ENCODE measurements at regions not wholly inside any gene's neighbourhood (a gene's known extent, or its start where the extent isn't known, plus 50 kb on each side); places are given as distances from the start of the nearest gene placed in this dataset.

DNA sequence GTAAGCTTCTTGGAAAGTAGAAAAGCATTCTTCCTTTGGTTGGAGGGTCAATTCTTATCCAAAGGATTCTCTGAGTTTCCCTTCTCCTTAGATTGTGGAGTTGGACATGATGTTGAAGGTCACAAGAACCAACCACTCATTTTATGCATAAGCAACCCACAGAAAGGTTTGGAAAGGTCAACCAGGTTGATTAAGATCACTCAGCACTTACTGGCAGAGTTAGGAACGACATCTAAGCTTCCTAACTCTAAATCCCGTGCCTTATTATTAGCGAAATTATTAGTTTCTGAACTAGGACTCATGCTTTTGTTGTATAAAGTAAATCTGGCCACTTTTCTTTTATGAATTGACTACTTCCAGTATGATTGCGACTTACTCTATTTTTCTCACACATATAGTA is 137.0 kb upstream of the MINDY3 start:
- CTCF ChIA-PET, result no interaction called here
- H3K4me1 ChIP-seq (ENCODE audit: control insufficient read depth, insufficient read depth, low read length), result no peaks in the 10 kb centered on the region

More for the DNA sequence above, 137.0 kb upstream of the MINDY3 start:
- ChIA-PET POLR2A (no interaction called here), RAD21 (ENCODE audit: unreplicated experiment) (no interaction called here), SMC1A (ENCODE audit: uncharacterized antibody, unreplicated experiment) (no interaction called here)
- DNase-seq (ENCODE audit: low read depth, low spot score) (no peak), ATAC-seq (no peak), FAIRE-seq (no peak)
- H2AFZ ChIP-seq (ENCODE audit: control insufficient read depth, low read depth, low read length), result no peak overlapping the region
- no TSS peak for BruUV-seq (replicated peaks)
- H3K79me2 ChIP-seq (ENCODE audit: control insufficient read depth, insufficient read depth, low read length), result no peaks in the 10 kb centered on the region
- H3K9ac ChIP-seq (ENCODE audit: control insufficient read depth, insufficient read depth, low read length), result no peak overlapping the region
- no peaks in the 10 kb centered on the region for H3K9me3 ChIP-seq (replicated peaks; ENCODE audit: control insufficient read depth, insufficient read depth, low read length)
- no peak overlapping the region for H3K4me3 ChIP-seq
- no peak overlapping the region for H3K4me2 ChIP-seq (ENCODE audit: control insufficient read depth, insufficient read depth)
- H3K27me3 ChIP-seq (replicated peaks in 1 of 2; ENCODE audit: control insufficient read depth in 2 of 2, insufficient read depth in 2 of 2, low read length in 1 of 2), result no peaks in the 10 kb centered on the region
- H3K27ac ChIP-seq (ENCODE audit: control insufficient read depth, insufficient read depth), result no peak overlapping the region
- WGBS (ENCODE audit: insufficient coverage, insufficient replicate concordance, low lambda C conversion rate, missing lambda C conversion rate), result 13% methylated on average over 4 of the region's 4 CpGs
- TF ChIP-seq, protein P1, sequence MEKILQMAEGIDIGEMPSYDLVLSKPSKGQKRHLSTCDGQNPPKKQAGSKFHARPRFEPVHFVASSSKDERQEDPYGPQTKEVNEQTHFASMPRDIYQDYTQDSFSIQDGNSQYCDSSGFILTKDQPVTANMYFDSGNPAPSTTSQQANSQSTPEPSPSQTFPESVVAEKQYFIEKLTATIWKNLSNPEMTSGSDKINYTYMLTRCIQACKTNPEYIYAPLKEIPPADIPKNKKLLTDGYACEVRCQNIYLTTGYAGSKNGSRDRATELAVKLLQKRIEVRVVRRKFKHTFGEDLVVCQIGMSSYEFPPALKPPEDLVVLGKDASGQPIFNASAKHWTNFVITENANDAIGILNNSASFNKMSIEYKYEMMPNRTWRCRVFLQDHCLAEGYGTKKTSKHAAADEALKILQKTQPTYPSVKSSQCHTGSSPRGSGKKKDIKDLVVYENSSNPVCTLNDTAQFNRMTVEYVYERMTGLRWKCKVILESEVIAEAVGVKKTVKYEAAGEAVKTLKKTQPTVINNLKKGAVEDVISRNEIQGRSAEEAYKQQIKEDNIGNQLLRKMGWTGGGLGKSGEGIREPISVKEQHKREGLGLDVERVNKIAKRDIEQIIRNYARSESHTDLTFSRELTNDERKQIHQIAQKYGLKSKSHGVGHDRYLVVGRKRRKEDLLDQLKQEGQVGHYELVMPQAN (conservative IDR thresholded peaks at IDR 0.05), result no peak
- TF ChIP-seq, protein P2, sequence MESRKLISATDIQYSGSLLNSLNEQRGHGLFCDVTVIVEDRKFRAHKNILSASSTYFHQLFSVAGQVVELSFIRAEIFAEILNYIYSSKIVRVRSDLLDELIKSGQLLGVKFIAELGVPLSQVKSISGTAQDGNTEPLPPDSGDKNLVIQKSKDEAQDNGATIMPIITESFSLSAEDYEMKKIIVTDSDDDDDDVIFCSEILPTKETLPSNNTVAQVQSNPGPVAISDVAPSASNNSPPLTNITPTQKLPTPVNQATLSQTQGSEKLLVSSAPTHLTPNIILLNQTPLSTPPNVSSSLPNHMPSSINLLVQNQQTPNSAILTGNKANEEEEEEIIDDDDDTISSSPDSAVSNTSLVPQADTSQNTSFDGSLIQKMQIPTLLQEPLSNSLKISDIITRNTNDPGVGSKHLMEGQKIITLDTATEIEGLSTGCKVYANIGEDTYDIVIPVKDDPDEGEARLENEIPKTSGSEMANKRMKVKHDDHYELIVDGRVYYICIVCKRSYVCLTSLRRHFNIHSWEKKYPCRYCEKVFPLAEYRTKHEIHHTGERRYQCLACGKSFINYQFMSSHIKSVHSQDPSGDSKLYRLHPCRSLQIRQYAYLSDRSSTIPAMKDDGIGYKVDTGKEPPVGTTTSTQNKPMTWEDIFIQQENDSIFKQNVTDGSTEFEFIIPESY (IDR thresholded peaks at IDR 0.05), result no peak
- TF ChIP-seq, protein P3, sequence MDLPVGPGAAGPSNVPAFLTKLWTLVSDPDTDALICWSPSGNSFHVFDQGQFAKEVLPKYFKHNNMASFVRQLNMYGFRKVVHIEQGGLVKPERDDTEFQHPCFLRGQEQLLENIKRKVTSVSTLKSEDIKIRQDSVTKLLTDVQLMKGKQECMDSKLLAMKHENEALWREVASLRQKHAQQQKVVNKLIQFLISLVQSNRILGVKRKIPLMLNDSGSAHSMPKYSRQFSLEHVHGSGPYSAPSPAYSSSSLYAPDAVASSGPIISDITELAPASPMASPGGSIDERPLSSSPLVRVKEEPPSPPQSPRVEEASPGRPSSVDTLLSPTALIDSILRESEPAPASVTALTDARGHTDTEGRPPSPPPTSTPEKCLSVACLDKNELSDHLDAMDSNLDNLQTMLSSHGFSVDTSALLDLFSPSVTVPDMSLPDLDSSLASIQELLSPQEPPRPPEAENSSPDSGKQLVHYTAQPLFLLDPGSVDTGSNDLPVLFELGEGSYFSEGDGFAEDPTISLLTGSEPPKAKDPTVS (IDR thresholded peaks at IDR 0.05; ENCODE audit: low read depth, low read length), result no peak
- TF ChIP-seq ZNF274 (IDR thresholded peaks at IDR 0.05; ENCODE audit: insufficient read depth, insufficient read length) (no peak), ATF7 (IDR thresholded peaks at IDR 0.05; ENCODE audit: low read depth) (no peak), IKZF2 (IDR thresholded peaks at IDR 0.05) (no peak), SIX5 (IDR thresholded peaks at IDR 0.05; ENCODE audit: low read depth, low read length, severe bottlenecking) (no peak), STAT3 (IDR thresholded peaks at IDR 0.05; ENCODE audit: low read depth, low read length) (no peak)
- TF ChIP-seq, protein P4, sequence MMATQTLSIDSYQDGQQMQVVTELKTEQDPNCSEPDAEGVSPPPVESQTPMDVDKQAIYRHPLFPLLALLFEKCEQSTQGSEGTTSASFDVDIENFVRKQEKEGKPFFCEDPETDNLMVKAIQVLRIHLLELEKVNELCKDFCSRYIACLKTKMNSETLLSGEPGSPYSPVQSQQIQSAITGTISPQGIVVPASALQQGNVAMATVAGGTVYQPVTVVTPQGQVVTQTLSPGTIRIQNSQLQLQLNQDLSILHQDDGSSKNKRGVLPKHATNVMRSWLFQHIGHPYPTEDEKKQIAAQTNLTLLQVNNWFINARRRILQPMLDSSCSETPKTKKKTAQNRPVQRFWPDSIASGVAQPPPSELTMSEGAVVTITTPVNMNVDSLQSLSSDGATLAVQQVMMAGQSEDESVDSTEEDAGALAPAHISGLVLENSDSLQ (IDR thresholded peaks at IDR 0.05), result no peak
- in situ Hi-C loops (cut with MboI) (no loop called here), intact Hi-C loops (cut with micrococcal nuclease; ENCODE audit: unreplicated experiment) (no loop called here)
- no peaks in the 10 kb centered on the region for H3K36me3 ChIP-seq (ENCODE audit: control insufficient read depth in 2 of 2, insufficient read depth in 2 of 2, low read length in 1 of 2)
- no peaks in the 10 kb centered on the region for H4K20me1 ChIP-seq (ENCODE audit: control insufficient read depth, insufficient read depth)

All from GM12878 (cell line).